Lower leg skin (tissue), 3 donors: ENCODE measurements at regions not wholly inside any gene's neighbourhood (a gene's known extent, or its start where the extent isn't known, plus 50 kb on each side); places are given as distances from the start of the nearest gene placed in this dataset.

Experiments
- CTCF ChIP-seq, 3 donors: fragments of 450-650 bp; IDR thresholded peaks; one replicate each; pipeline ENCODE4 v1.5.1; 2016; ENCODE audit warnings: antibody characterized with exemption in 3 of 3, mild to moderate bottlenecking in 3 of 3, moderate library complexity in 2 of 3
- POLR2A ChIP-seq, 2 donors: fragments of 450-650 bp; IDR thresholded peaks; one replicate each; pipeline ENCODE4 v1.6.1; 2016 to 2017; ENCODE audit warnings: antibody characterized with exemption in 2 of 2, mild to moderate bottlenecking in 1 of 2, moderate library complexity in 1 of 2

- TF ChIP-seq CTCF (IDR thresholded peaks at IDR 0.05) = no peak
- no peak for TF ChIP-seq POLR2A (IDR thresholded peaks at IDR 0.05)
These were observed 80.9 kb downstream of the NABP1 start for GRCh38 chr2:191758518-191759507.
